GM12875 (cell line): ENCODE measurements at regions not wholly inside any gene's neighbourhood (a gene's known extent, or its start where the extent isn't known, plus 50 kb on each side); places are given as distances from the start of the nearest gene placed in this dataset.

Source experiments
- H3K4me3 ChIP-seq: one replicate; pipeline ENCODE4 v1.5.1; 2011; ENCODE audit warnings: low read depth, low read length, control low read depth
- CTCF ChIP-seq: IDR thresholded peaks from 2 replicates; pipeline ENCODE4 v1.5.1; 2011; ENCODE audit warnings: low read depth, mild to moderate bottlenecking, control low read depth, inconsistent platforms, low read length, moderate library complexity, borderline replicate concordance; ENCODE audit not compliant: insufficient read depth

GRCh38 chr1:176285996-176286395 is 78.9 kb upstream of the COP1 start:
- TF ChIP-seq CTCF: no peak

GRCh38 chr1:176271572-176271971 is 64.5 kb upstream of the COP1 start:
- TF ChIP-seq CTCF: no peak

More at GRCh38 chr1:176285996-176286395, 78.9 kb upstream of the COP1 start:
- H3K4me3 ChIP-seq: no peak overlapping the region

More at GRCh38 chr1:176271572-176271971, 64.5 kb upstream of the COP1 start:
- no peak overlapping the region for H3K4me3 ChIP-seq
